Gastrocnemius medialis (tissue), 4 donors: ENCODE measurements at regions not wholly inside any gene's neighbourhood (a gene's known extent, or its start where the extent isn't known, plus 50 kb on each side); places are given as distances from the start of the nearest gene placed in this dataset.

Source experiments
- CTCF ChIP-seq, 5 experiments: fragments of 450-650 bp in 3 of 5; fragments of 200-600 bp in 2 of 5; sonication (generic) in 2 of 5; IDR thresholded peaks in 4 of 5; conservative IDR thresholded peaks in 1 of 5; 1 replicate in 4 of 5; 2 replicates in 1 of 5; pipeline ENCODE4 v1.5.1; 2016 to 2019; ENCODE audit warnings: antibody characterized with exemption in 5 of 5, mild to moderate bottlenecking in 3 of 5, moderate library complexity in 3 of 5
- POLR2A ChIP-seq, 2 donors: fragments of 450-650 bp; IDR thresholded peaks; one replicate each; pipeline ENCODE4 v1.6.1; 2017; ENCODE audit warnings: antibody characterized with exemption in 2 of 2, mild to moderate bottlenecking in 2 of 2, moderate library complexity in 2 of 2

GRCh38 chr2:120988051-120988699 is 252.5 kb downstream of the GLI2 start:
- TF ChIP-seq CTCF (IDR thresholded peaks at IDR 0.05 in 4 of 5, conservative IDR thresholded peaks at IDR 0.05 in 1 of 5) (no peak), POLR2A (IDR thresholded peaks at IDR 0.05) (no peak)
